ENCODE measurements at regions not wholly inside any gene's neighbourhood (a gene's known extent, or its start where the extent isn't known, plus 50 kb on each side); places are given as distances from the start of the nearest gene placed in this dataset.

DNA sequence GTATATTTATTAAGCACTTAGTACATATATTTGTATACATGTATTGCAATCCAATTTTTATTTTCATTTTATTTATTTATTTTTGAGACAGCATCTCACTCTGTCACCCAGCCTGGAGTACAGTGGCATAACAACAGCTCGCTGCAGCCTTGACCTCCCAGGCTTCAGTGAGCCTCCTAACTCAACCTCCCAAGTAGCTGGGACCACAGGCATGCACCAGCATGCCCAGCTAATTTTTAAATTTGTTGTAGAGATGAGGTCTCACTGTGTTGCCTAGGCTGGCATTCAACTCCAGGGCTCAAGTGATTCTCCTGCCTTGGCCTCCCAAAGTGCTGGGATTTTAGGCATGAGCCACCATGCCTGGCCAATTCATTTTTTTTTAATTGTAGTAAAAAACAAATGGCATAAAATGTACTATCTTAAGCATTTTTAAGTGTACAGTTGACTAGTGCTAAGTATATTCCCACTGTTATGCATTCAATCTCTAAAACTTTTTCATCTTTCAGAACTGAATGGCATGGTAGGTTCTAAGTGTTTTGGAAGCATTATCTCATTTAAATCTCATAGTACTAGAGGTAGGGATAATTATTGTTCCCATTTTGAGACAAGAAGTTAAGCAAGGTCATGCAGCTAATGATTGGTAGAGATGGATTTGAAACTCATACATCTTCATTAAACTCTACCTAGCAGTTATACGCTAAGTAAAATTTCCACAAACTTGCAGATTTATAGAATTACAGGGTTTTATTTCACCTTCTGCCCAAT is 264.0 kb upstream of the NFE2L3 start:
- H3K4me2 ChIP-seq (ENCODE audit: low read length) = no peak overlapping the region
- no peaks in the 10 kb centered on the region for H3K36me3 ChIP-seq (ENCODE audit: insufficient read depth, low read length)
- no peaks in the 10 kb centered on the region for H3K9me3 ChIP-seq (ENCODE audit: low read length)
- no peaks in the 10 kb centered on the region for H3K9me2 ChIP-seq (ENCODE audit: insufficient read depth, low read length)
- H3F3A ChIP-seq (ENCODE audit: insufficient read depth, low read length, poor library complexity, severe bottlenecking) = no peaks in the 10 kb centered on the region
- TF ChIP-seq EZH2 (IDR thresholded peaks at IDR 0.05; ENCODE audit: borderline replicate concordance, insufficient read depth, low read length, poor library complexity, severe bottlenecking) (no peak), CTCF (IDR thresholded peaks at IDR 0.05; ENCODE audit: poor library complexity, severe bottlenecking) (no peak), POLR2AphosphoS5 (IDR thresholded peaks at IDR 0.05) (no peak), SMC3 (conservative IDR thresholded peaks at IDR 0.05; ENCODE audit: poor library complexity) (no peak), RAD21 (conservative IDR thresholded peaks at IDR 0.05) (no peak), EP300 (conservative IDR thresholded peaks at IDR 0.05; ENCODE audit: poor library complexity, severe bottlenecking) (no peak), MXI1 (conservative IDR thresholded peaks at IDR 0.05; ENCODE audit: poor library complexity, severe bottlenecking) (no peak), TAF1 (IDR thresholded peaks at IDR 0.05; ENCODE audit: low read depth) (no peak)
- TF ChIP-seq, protein P1, sequence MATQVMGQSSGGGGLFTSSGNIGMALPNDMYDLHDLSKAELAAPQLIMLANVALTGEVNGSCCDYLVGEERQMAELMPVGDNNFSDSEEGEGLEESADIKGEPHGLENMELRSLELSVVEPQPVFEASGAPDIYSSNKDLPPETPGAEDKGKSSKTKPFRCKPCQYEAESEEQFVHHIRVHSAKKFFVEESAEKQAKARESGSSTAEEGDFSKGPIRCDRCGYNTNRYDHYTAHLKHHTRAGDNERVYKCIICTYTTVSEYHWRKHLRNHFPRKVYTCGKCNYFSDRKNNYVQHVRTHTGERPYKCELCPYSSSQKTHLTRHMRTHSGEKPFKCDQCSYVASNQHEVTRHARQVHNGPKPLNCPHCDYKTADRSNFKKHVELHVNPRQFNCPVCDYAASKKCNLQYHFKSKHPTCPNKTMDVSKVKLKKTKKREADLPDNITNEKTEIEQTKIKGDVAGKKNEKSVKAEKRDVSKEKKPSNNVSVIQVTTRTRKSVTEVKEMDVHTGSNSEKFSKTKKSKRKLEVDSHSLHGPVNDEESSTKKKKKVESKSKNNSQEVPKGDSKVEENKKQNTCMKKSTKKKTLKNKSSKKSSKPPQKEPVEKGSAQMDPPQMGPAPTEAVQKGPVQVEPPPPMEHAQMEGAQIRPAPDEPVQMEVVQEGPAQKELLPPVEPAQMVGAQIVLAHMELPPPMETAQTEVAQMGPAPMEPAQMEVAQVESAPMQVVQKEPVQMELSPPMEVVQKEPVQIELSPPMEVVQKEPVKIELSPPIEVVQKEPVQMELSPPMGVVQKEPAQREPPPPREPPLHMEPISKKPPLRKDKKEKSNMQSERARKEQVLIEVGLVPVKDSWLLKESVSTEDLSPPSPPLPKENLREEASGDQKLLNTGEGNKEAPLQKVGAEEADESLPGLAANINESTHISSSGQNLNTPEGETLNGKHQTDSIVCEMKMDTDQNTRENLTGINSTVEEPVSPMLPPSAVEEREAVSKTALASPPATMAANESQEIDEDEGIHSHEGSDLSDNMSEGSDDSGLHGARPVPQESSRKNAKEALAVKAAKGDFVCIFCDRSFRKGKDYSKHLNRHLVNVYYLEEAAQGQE (IDR thresholded peaks at IDR 0.05; ENCODE audit: borderline replicate concordance) = no peak
- no peaks in the 10 kb centered on the region for H4K20me1 ChIP-seq (ENCODE audit: insufficient read depth)
- H3K79me2 ChIP-seq (replicated peaks; ENCODE audit: insufficient read depth, low read length) = no peaks in the 10 kb centered on the region
- H3K27ac ChIP-seq (ENCODE audit: low read length) = no peak overlapping the region
- no peaks in the 10 kb centered on the region for H3K27me3 ChIP-seq (ENCODE audit: insufficient read depth, low read depth, low read length)
- H3K4me3 ChIP-seq (ENCODE audit: low read length) = no peak overlapping the region
- no peak overlapping the region for H3K9ac ChIP-seq (ENCODE audit: low read length)
- H2AFZ ChIP-seq (ENCODE audit: low read depth, low read length) = no peak overlapping the region

GRCh38 chr7:25889765-25890164 is 262.2 kb upstream of the NFE2L3 start:
- TF ChIP-seq MXI1 (conservative IDR thresholded peaks at IDR 0.05; ENCODE audit: poor library complexity, severe bottlenecking) (no peak), RAD21 (conservative IDR thresholded peaks at IDR 0.05) (no peak), POLR2AphosphoS5 (IDR thresholded peaks at IDR 0.05) (no peak), TAF1 (IDR thresholded peaks at IDR 0.05; ENCODE audit: low read depth) (no peak), EP300 (conservative IDR thresholded peaks at IDR 0.05; ENCODE audit: poor library complexity, severe bottlenecking) (no peak), SMC3 (conservative IDR thresholded peaks at IDR 0.05; ENCODE audit: poor library complexity) (no peak), EZH2 (IDR thresholded peaks at IDR 0.05; ENCODE audit: borderline replicate concordance, insufficient read depth, low read length, poor library complexity, severe bottlenecking) (no peak), CTCF (IDR thresholded peaks at IDR 0.05; ENCODE audit: poor library complexity, severe bottlenecking) (no peak)
- TF ChIP-seq, protein P1 (IDR thresholded peaks at IDR 0.05; ENCODE audit: borderline replicate concordance) = no peak

More at GRCh38 chr7:25889765-25890164, 262.2 kb upstream of the NFE2L3 start:
- Histone ChIP-seq H3K27ac (ENCODE audit: low read length) (no peak overlapping the region), H3F3A (ENCODE audit: insufficient read depth, low read length, poor library complexity, severe bottlenecking) (no peaks in the 10 kb centered on the region), H3K36me3 (ENCODE audit: insufficient read depth, low read length) (no peaks in the 10 kb centered on the region), H3K4me3 (ENCODE audit: low read length) (no peak overlapping the region), H4K20me1 (ENCODE audit: insufficient read depth) (no peaks in the 10 kb centered on the region), H3K9me2 (ENCODE audit: insufficient read depth, low read length) (no peaks in the 10 kb centered on the region), H3K4me2 (ENCODE audit: low read length) (no peak overlapping the region), H3K9me3 (ENCODE audit: low read length) (no peaks in the 10 kb centered on the region), H2AFZ (ENCODE audit: low read depth, low read length) (no peak overlapping the region), H3K79me2 (replicated peaks; ENCODE audit: insufficient read depth, low read length) (no peaks in the 10 kb centered on the region), H3K27me3 (ENCODE audit: insufficient read depth, low read depth, low read length) (peaks cover 3% of the 10 kb centered on the region), H3K9ac (ENCODE audit: low read length) (no peak overlapping the region)

Measured in neural cell (in vitro differentiated cells).